Activated T-cell treated with anti-CD3 and anti-CD28 coated beads for 1 hour (primary cell): ENCODE measurements at regions not wholly inside any gene's neighbourhood (a gene's known extent, or its start where the extent isn't known, plus 50 kb on each side); places are given as distances from the start of the nearest gene placed in this dataset.
"Not testable (repeated sequence)": the region's sequence is repeated elsewhere in the genome, so short reads cannot be mapped to it uniquely, and the experiment has no call there.

ENCODE experiments used
- DNase-seq: peaks from one replicate; pipeline ENCODE4 v3.0.0-alpha.2; 2020; ENCODE audit warnings: low read depth

- no peak for DNase-seq
Observed at GRCh38 chr12:131250028-131250950, 296.6 kb downstream of the ADGRD1 start.

GRCh38 chr12:131250951-131251315, 297.2 kb downstream of the ADGRD1 start:
- DNase-seq = no peak

- DNase-seq = no peak
Observed at GRCh38 chr12:131251336-131252101, 297.8 kb downstream of the ADGRD1 start.

- DNase-seq = no peak
Observed at GRCh38 chr12:131253376-131254026, 299.8 kb downstream of the ADGRD1 start.

- no peak for DNase-seq
Observed at GRCh38 chr12:131254374-131254773, 300.7 kb downstream of the ADGRD1 start.

GRCh38 chr12:131258398-131258797, 304.7 kb downstream of the ADGRD1 start:
- DNase-seq = no peak

GRCh38 chr12:131260251-131260905, 306.7 kb downstream of the ADGRD1 start:
- no peak for DNase-seq

- no peak for DNase-seq
Observed at GRCh38 chr12:131260954-131261353, 307.2 kb downstream of the ADGRD1 start.

- DNase-seq = no peak
Observed at GRCh38 chr12:131261906-131262305, 308.2 kb downstream of the ADGRD1 start.

- DNase-seq = no peak
Observed at GRCh38 chr12:131263626-131264025, 309.9 kb downstream of the ADGRD1 start.

GRCh38 chr12:131264635-131265034, 310.9 kb downstream of the ADGRD1 start:
- no peak for DNase-seq

GRCh38 chr12:131266591-131267467, 313.1 kb downstream of the ADGRD1 start:
- DNase-seq = no peak

- no peak for DNase-seq
Observed at GRCh38 chr12:131267576-131267975, 313.9 kb downstream of the ADGRD1 start.

- DNase-seq = not testable (repeated sequence)
Observed at GRCh38 chr12:131268123-131268522, 314.4 kb downstream of the ADGRD1 start.

- not testable (repeated sequence) for DNase-seq
Observed at GRCh38 chr12:131268571-131268970, 314.9 kb downstream of the ADGRD1 start.

GRCh38 chr12:131269551-131269950, 315.8 kb downstream of the ADGRD1 start:
- DNase-seq = no peak

GRCh38 chr12:131269977-131270376, 316.3 kb downstream of the ADGRD1 start:
- DNase-seq = not testable (repeated sequence)

- DNase-seq = no peak
Observed at GRCh38 chr12:131271724-131272123, 318.0 kb downstream of the ADGRD1 start.

- DNase-seq = not testable (repeated sequence)
Observed at GRCh38 chr12:131272283-131272814, 318.6 kb downstream of the ADGRD1 start.

GRCh38 chr12:131273291-131273845, 319.7 kb downstream of the ADGRD1 start:
- DNase-seq = no peak
